OCI-LY7 (cell line): ENCODE measurements at regions not wholly inside any gene's neighbourhood (a gene's known extent, or its start where the extent isn't known, plus 50 kb on each side); places are given as distances from the start of the nearest gene placed in this dataset.
"Not testable (repeated sequence)": the region's sequence is repeated elsewhere in the genome, so short reads cannot be mapped to it uniquely, and the experiment has no call there.

Experiments
- BruUV-seq: library from RNA; stranded (reverse); fragments of 400-500 nt; replicated peaks from 2 replicates; lab custom pipeline; 2021; lab: Mats Ljungman, UMichigan
- CTCF ChIA-PET: fragments of 300-600 bp; sonication (Branson Sonifier 250); formaldehyde crosslinking; loops from one replicate; lab custom pipeline; 2022; ENCODE audit warnings: antibody characterized with exemption; ENCODE audit not compliant: unreplicated experiment; lab: Charles Lee
- POLR2A ChIA-PET: fragments of 300-600 bp; sonication (Branson Sonifier 250); formaldehyde crosslinking; loops from one replicate; lab custom pipeline; 2022; ENCODE audit warnings: antibody characterized with exemption; lab: Charles Lee
- DNase-seq: peaks from one replicate; pipeline ENCODE4 v3.0.0-alpha.2; 2015; ENCODE audit warnings: low spot score
- H2AFZ ChIP-seq: fragments of 200-600 bp; sonication (generic), shearing (Covaris generic); 2 replicates; pipeline ENCODE4 v1.6.1; 2014; ENCODE audit warnings: mild to moderate bottlenecking, antibody characterized with exemption, low read length, moderate library complexity
- H3K27ac ChIP-seq: fragments of 200-600 bp; sonication (generic); 2 replicates; pipeline ENCODE4 v1.5.1; 2014; ENCODE audit warnings: mixed run types, low read depth, mild to moderate bottlenecking, moderate library complexity, low read length, inconsistent platforms; ENCODE audit not compliant: poor library complexity, severe bottlenecking
- H3K36me3 ChIP-seq: fragments of 200-600 bp; sonication (generic); 2 replicates; pipeline ENCODE4 v1.6.1; 2014; ENCODE audit warnings: mild to moderate bottlenecking, antibody characterized with exemption, low read length, moderate library complexity, mixed read lengths; ENCODE audit not compliant: insufficient read depth
- H3K4me1 ChIP-seq: fragments of 200-600 bp; sonication (generic); 2 replicates; pipeline ENCODE4 v1.5.1; 2014; ENCODE audit warnings: mild to moderate bottlenecking, low read length; ENCODE audit not compliant: insufficient read depth, poor library complexity, severe bottlenecking
- H3K4me2 ChIP-seq: fragments of 200-600 bp; sonication (generic); 2 replicates; pipeline ENCODE4 v1.6.1; 2014; ENCODE audit warnings: mild to moderate bottlenecking, low read length
- H3K4me3 ChIP-seq: fragments of 200-600 bp; sonication (generic); 2 replicates; pipeline ENCODE4 v1.5.1; 2014; ENCODE audit warnings: mild to moderate bottlenecking, low read depth, low read length; ENCODE audit not compliant: poor library complexity, severe bottlenecking
- H3K79me2 ChIP-seq: fragments of 200-600 bp; sonication (generic); 2 replicates; pipeline ENCODE4 v1.6.1; 2016; ENCODE audit warnings: low read depth, mild to moderate bottlenecking, low read length, moderate library complexity, mixed read lengths; ENCODE audit not compliant: insufficient read depth
- H3K9me2 ChIP-seq: fragments of 200-600 bp; sonication (generic); 2 replicates; pipeline ENCODE4 v1.6.1; 2016; ENCODE audit warnings: mild to moderate bottlenecking, low read length, mixed read lengths; ENCODE audit not compliant: insufficient read depth
- H3K9me3 ChIP-seq: fragments of 200-600 bp; sonication (generic); 2 replicates; pipeline ENCODE4 v1.6.1; 2014; ENCODE audit warnings: mild to moderate bottlenecking, mixed run types, low read length, mixed read lengths
- H4K20me1 ChIP-seq: fragments of 200-600 bp; sonication (generic); 2 replicates; pipeline ENCODE4 v1.6.1; 2014; ENCODE audit warnings: mild to moderate bottlenecking, antibody characterized with exemption, low read length, moderate library complexity, mixed read lengths; ENCODE audit not compliant: insufficient read depth
- EZH2phosphoT487 ChIP-seq: fragments of 200-600 bp; sonication (generic); IDR thresholded peaks from 2 replicates; pipeline ENCODE4 v1.6.1; 2018; ENCODE audit warnings: low read depth, borderline replicate concordance, mild to moderate bottlenecking, mixed run types, antibody characterized with exemption, low read length, moderate library complexity, mixed read lengths
- intact Hi-C: fragments of 100-400 bp; cut with micrococcal nuclease; formaldehyde crosslinking; loops from one replicate; pipeline ENCODE4 v1.10.0; 2022; ENCODE audit not compliant: unreplicated experiment
- TF ChIP-seq, protein P1 (sequence below): fragments of 200-600 bp; sonication (generic); conservative IDR thresholded peaks from 2 replicates; pipeline ENCODE4 v1.5.1; 2014; ENCODE audit warnings: mild to moderate bottlenecking, antibody characterized with exemption, low read length, moderate library complexity, mixed read lengths

DNA sequence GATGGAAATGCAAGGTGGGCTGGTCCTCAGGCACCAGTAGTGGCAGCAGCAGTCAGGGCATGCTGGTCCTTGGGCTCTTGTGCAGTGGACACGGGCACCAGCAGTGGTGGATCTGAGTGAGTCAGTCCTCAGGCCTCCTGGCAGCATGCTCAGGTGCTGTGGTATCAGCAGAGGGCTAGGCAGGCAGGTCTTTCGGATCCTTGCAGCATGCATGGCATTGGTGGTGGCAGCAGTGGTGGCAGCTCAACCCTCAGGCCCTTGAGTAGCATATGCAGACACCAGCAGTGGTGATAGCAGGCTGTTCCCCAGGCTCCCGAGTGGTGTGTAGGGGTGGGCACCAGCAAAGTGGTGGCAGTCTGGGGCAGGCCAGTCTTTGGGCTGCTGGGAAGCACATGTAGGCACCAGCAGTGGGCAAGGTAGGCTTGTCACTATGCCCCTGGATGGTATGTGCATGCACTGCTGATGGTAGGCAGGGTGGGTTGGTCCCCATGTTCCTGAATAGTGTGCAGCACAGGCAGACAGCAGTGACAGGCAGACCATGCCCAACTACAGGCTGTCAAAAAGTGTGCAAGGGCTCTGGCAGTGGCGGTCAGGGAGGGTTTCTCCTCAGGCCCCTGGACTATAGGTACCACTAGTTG is 606.0 kb downstream of the ADCYAP1 start:
- Histone ChIP-seq H3K36me3 (no peaks in the 10 kb centered on the region), H3K4me2 (no peak overlapping the region), H3K27ac (no peak overlapping the region), H2AFZ (no peak overlapping the region), H3K4me1 (no peaks in the 10 kb centered on the region), H3K4me3 (no peak overlapping the region), H3K9me3 (no peaks in the 10 kb centered on the region), H3K9me2 (no peaks in the 10 kb centered on the region), H4K20me1 (no peaks in the 10 kb centered on the region), H3K79me2 (no peaks in the 10 kb centered on the region)
- POLR2A ChIA-PET: no interaction called here
- TF ChIP-seq, protein P1, sequence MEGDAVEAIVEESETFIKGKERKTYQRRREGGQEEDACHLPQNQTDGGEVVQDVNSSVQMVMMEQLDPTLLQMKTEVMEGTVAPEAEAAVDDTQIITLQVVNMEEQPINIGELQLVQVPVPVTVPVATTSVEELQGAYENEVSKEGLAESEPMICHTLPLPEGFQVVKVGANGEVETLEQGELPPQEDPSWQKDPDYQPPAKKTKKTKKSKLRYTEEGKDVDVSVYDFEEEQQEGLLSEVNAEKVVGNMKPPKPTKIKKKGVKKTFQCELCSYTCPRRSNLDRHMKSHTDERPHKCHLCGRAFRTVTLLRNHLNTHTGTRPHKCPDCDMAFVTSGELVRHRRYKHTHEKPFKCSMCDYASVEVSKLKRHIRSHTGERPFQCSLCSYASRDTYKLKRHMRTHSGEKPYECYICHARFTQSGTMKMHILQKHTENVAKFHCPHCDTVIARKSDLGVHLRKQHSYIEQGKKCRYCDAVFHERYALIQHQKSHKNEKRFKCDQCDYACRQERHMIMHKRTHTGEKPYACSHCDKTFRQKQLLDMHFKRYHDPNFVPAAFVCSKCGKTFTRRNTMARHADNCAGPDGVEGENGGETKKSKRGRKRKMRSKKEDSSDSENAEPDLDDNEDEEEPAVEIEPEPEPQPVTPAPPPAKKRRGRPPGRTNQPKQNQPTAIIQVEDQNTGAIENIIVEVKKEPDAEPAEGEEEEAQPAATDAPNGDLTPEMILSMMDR: no peak
- no peak for TF ChIP-seq EZH2phosphoT487
- DNase-seq: no peak
- CTCF ChIA-PET: no interaction called here
- no TSS peak for BruUV-seq
- intact Hi-C loops: no loop called here

GRCh38 chr18:1511619-1512311 is 607.1 kb downstream of the ADCYAP1 start:
- no peak overlapping the region for H3K4me2 ChIP-seq
- H3K4me3 ChIP-seq: no peak overlapping the region
- no peaks in the 10 kb centered on the region for H3K9me2 ChIP-seq
- CTCF ChIA-PET: no interaction called here
- no peaks in the 10 kb centered on the region for H3K4me1 ChIP-seq
- no peak for DNase-seq
- H3K27ac ChIP-seq: no peak overlapping the region
- no peaks in the 10 kb centered on the region for H3K79me2 ChIP-seq
- TF ChIP-seq EZH2phosphoT487: no peak
- TF ChIP-seq, protein P1: no peak
- H4K20me1 ChIP-seq: no peaks in the 10 kb centered on the region
- H3K9me3 ChIP-seq: no peaks in the 10 kb centered on the region
- H2AFZ ChIP-seq: no peak overlapping the region
- intact Hi-C loops: no loop called here
- no peaks in the 10 kb centered on the region for H3K36me3 ChIP-seq
- BruUV-seq: no TSS peak
- POLR2A ChIA-PET: no interaction called here

DNA sequence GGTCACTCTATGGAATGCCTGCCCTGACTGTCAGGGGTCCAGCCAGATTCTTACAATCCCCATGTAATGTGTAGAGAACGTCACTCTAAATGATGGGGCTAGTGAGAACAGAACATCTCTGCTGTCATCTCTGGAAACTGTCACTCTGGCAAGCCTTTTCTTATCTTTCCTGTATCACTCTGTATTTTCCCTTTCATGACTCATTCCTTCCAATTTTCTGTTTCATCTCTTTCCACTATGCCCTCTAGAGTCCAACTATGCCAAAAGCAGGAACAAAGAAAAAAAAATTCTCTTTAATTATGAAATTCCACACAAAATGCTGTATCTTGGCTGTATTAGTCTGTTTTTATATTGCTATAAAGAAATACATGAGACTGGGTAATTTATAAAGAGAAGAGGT is 608.8 kb downstream of the ADCYAP1 start:
- no peaks in the 10 kb centered on the region for H3K9me3 ChIP-seq
- TF ChIP-seq, protein P1: no peak
- TF ChIP-seq EZH2phosphoT487: no peak
- H3K27ac ChIP-seq: no peak overlapping the region
- no peak for DNase-seq
- no peaks in the 10 kb centered on the region for H3K79me2 ChIP-seq
- intact Hi-C loops: no loop called here
- H3K4me2 ChIP-seq: no peak overlapping the region
- H4K20me1 ChIP-seq: no peaks in the 10 kb centered on the region
- H3K36me3 ChIP-seq: no peaks in the 10 kb centered on the region
- POLR2A ChIA-PET: no interaction called here
- H3K4me3 ChIP-seq: no peak overlapping the region
- CTCF ChIA-PET: no interaction called here
- no peaks in the 10 kb centered on the region for H3K9me2 ChIP-seq
- no peak overlapping the region for H2AFZ ChIP-seq
- no TSS peak for BruUV-seq
- H3K4me1 ChIP-seq: no peaks in the 10 kb centered on the region

DNA sequence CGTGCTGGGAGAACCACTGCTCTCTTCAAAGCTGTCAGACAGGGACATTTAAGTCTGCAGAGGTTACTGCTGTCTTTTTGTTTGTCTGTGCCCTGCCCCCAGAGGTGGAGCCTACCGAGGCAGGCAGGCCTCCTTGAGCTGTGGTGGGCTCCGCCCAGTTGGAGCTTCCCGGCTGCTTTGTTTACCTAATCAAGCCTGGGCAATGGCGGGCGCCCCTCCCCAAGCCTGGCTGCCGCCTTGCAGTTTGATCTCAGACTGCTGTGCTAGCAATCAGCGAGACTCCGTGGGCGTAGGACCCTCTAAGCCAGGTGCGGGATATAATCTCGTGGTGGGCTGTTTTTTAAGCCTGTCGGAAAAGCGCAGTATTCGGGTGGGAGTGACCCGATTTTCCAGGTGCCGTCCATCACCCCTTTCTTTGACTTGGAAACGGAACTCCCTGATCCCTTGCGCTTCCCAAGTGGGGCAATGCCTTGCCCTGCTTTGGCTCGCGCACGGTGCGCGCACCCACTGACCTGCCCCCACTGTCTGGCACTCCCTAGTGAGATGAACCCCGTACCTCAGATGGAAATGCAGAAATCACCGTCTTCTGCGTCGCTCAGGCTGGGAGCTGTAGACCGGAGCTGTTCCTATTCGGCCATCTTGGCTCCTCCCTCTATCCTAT is 617.0 kb downstream of the ADCYAP1 start:
- H3K4me1 ChIP-seq, H3K36me3 ChIP-seq, CTCF ChIA-PET, H3K9me3 ChIP-seq, H3K27ac ChIP-seq, H4K20me1 ChIP-seq, DNase-seq, H3K4me3 ChIP-seq, H3K4me2 ChIP-seq, H3K9me2 ChIP-seq, H2AFZ ChIP-seq, POLR2A ChIA-PET, BruUV-seq, H3K79me2 ChIP-seq, intact Hi-C loops: not testable (repeated sequence)
